ENCODE measurements at regions not wholly inside any gene's neighbourhood (a gene's known extent, or its start where the extent isn't known, plus 50 kb on each side); places are given as distances from the start of the nearest gene placed in this dataset.

DNA sequence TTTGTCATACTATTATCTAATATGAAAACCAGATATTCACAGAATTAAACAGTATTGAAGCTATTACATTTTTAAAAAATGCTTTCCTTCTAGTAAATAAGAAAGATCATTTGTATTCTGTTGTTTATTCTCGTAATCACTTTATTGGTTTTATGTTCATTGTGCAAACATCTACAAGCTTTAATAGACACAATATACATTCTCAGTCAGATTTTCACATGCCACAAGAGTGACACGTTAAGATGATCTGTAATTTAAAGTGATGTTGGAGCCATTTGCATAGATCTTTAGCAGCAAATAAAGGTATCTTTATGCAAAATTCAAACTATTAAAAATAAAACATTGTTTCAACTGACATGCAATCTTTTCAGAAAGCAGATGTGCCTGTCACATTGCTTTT lies 469.9 kb downstream of the PCDH11X start:
- no peak for FAIRE-seq
- WGBS, 2 experiments (ENCODE audit: extremely low coverage in 1 of 2, insufficient coverage in 1 of 2, insufficient read length in 1 of 2, insufficient replicate concordance in 2 of 2, low coverage in 1 of 2, low lambda C conversion rate in 2 of 2, missing lambda C conversion rate in 1 of 2): 84% methylated on average over 2 of the region's 2 CpGs; no CpG with 5 or more reads in 1 of the 2 experiments
- H2BK20ac ChIP-seq (ENCODE audit: low read length): no peak overlapping the region

More for the DNA sequence above, 469.9 kb downstream of the PCDH11X start:
- no peak overlapping the region for H4K5ac ChIP-seq (ENCODE audit: insufficient read length, low read depth, low read length)
- H3K23ac ChIP-seq (ENCODE audit: insufficient read length): no peak overlapping the region
- H2BK12ac ChIP-seq (ENCODE audit: low read depth, low read length): no peak overlapping the region
- ChIA-PET POLR2A (ENCODE audit: partially characterized antibody) (no interaction called here), CTCF (ENCODE audit: partially characterized antibody) (no interaction called here)
- no peak overlapping the region for H3K14ac ChIP-seq (ENCODE audit: insufficient read length)
- TF ChIP-seq RFX5 (IDR thresholded peaks at IDR 0.05; ENCODE audit: borderline replicate concordance, low read depth, low read length): no peak
- no peak overlapping the region for H2AK5ac ChIP-seq (ENCODE audit: low read depth, low read length)
- H2BK5ac ChIP-seq (ENCODE audit: low read depth, low read length): no peak overlapping the region
- H3K56ac ChIP-seq (replicated peaks; ENCODE audit: insufficient read length, low read depth, low read length): no peak overlapping the region
- H4K8ac ChIP-seq (ENCODE audit: extremely low read depth, insufficient read depth, low read length): no peak overlapping the region
- H3K79me2 ChIP-seq (ENCODE audit: control insufficient read depth in 1 of 2, insufficient read depth in 2 of 2, low read length in 2 of 2): no peaks in the 10 kb centered on the region
- no peak overlapping the region for H3K9ac ChIP-seq (replicated peaks in 1 of 4; ENCODE audit: extremely low read depth in 1 of 4, low read depth in 3 of 4, low read length in 3 of 4)
- H3K18ac ChIP-seq (ENCODE audit: extremely low read depth, low read length): no peak overlapping the region
- H3K4me2 ChIP-seq (ENCODE audit: insufficient read depth in 1 of 2, low read depth in 2 of 2, low read length in 2 of 2): no peak overlapping the region
- no peak overlapping the region for H3K4ac ChIP-seq (replicated peaks; ENCODE audit: insufficient read length, low read depth, low read length)
- H3K27me3 ChIP-seq (replicated peaks in 1 of 4; ENCODE audit: control insufficient read depth in 3 of 4, extremely low read depth in 1 of 4, insufficient read depth in 3 of 4, low read length in 3 of 4): no peaks in the 10 kb centered on the region
- no peak overlapping the region for H2BK15ac ChIP-seq (ENCODE audit: low read length)
- no peaks in the 10 kb centered on the region for H3K79me1 ChIP-seq (ENCODE audit: low read depth, low read length)
- no peak for DNase-seq (ENCODE audit: low read depth in 1 of 2, low spot score in 2 of 2)
- 0 out of 7 replicates have a peak, but pooled peaks cover 0 to 2% (median 0%) of the 10 kb centered on the region in 4 experiments for H3K4me1 ChIP-seq (replicated peaks in 1 of 4; ENCODE audit: control insufficient read depth in 3 of 4, insufficient read depth in 4 of 4, low read length in 3 of 4)
- no peaks in the 10 kb centered on the region for H3K23me2 ChIP-seq (ENCODE audit: low read depth, low read length)
- H3K27ac ChIP-seq (ENCODE audit: low read depth, low read length): no peak overlapping the region
- no peaks in the 10 kb centered on the region for H3K9me3 ChIP-seq (ENCODE audit: insufficient read depth in 2 of 2, low read depth in 1 of 2, low read length in 1 of 2)
- H2BK120ac ChIP-seq (replicated peaks; ENCODE audit: low read depth, low read length): no peak overlapping the region
- no peak overlapping the region for H4K91ac ChIP-seq (replicated peaks; ENCODE audit: insufficient read length, low read length)
- H4K20me1 ChIP-seq (replicated peaks in 1 of 2; ENCODE audit: control insufficient read depth in 1 of 2, insufficient read depth in 2 of 2, low read length in 2 of 2): no peaks in the 10 kb centered on the region
- no peak overlapping the region for H2AFZ ChIP-seq (ENCODE audit: low read length)
- no peaks in the 10 kb centered on the region for H3K36me3 ChIP-seq (ENCODE audit: control insufficient read depth in 2 of 4, insufficient read depth in 4 of 4, low read length in 3 of 4)
- no peak overlapping the region for H3K4me3 ChIP-seq (ENCODE audit: extremely low read depth in 1 of 4, insufficient read depth in 2 of 4, low read depth in 3 of 4, low read length in 4 of 4)

All from H1 (cell line).